ENCODE measurements at regions not wholly inside any gene's neighbourhood (a gene's known extent, or its start where the extent isn't known, plus 50 kb on each side); places are given as distances from the start of the nearest gene placed in this dataset.

DNA sequence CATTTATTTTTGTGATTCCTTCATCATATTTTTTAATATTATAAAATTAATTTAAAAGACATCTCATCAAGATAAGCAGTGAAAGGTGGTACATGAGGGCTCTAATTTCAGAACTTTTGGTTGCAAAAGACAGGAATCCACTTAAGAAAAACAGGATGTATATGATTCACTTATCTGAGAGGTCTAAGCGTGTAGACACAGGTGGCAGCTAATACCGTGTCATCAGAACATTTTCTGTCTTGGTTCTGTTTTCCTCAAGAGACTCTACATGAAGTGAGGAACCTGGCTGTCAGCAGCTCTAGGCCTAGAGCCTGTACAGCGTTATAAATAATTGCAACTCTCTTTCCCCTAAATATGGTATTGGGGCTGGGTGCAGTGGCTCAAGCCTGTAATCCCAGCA is 433.7 kb upstream of the NAALADL2 start:
- H3K27ac ChIP-seq: no peak overlapping the region
- no peaks in the 10 kb centered on the region for H3K4me1 ChIP-seq
- in situ Hi-C loops (cut with MboI; ENCODE audit: low pct_ligation_motif_present in 1 of 4, low pct_unique_long_range_greater_than_20kb in 1 of 4, low sequenced_read_pairs in 3 of 4) (no loop called here), intact Hi-C loops (cut with DNase I; ENCODE audit: low total_unique reads) (no loop called here)
- H3K4me3 ChIP-seq: no peak overlapping the region
- no peaks in the 10 kb centered on the region for H3K9me3 ChIP-seq
- 83 to 87% methylated on average over 3 of the region's 3 CpGs for WGBS, 2 donors (ENCODE audit: low coverage in 1 of 2)
- no peaks in the 10 kb centered on the region for H3K36me3 ChIP-seq
- no peak for DNase-seq
- no peaks in the 10 kb centered on the region for H3K27me3 ChIP-seq
- TF ChIP-seq, protein P1, sequence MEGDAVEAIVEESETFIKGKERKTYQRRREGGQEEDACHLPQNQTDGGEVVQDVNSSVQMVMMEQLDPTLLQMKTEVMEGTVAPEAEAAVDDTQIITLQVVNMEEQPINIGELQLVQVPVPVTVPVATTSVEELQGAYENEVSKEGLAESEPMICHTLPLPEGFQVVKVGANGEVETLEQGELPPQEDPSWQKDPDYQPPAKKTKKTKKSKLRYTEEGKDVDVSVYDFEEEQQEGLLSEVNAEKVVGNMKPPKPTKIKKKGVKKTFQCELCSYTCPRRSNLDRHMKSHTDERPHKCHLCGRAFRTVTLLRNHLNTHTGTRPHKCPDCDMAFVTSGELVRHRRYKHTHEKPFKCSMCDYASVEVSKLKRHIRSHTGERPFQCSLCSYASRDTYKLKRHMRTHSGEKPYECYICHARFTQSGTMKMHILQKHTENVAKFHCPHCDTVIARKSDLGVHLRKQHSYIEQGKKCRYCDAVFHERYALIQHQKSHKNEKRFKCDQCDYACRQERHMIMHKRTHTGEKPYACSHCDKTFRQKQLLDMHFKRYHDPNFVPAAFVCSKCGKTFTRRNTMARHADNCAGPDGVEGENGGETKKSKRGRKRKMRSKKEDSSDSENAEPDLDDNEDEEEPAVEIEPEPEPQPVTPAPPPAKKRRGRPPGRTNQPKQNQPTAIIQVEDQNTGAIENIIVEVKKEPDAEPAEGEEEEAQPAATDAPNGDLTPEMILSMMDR (IDR thresholded peaks at IDR 0.05): no peak

DNA sequence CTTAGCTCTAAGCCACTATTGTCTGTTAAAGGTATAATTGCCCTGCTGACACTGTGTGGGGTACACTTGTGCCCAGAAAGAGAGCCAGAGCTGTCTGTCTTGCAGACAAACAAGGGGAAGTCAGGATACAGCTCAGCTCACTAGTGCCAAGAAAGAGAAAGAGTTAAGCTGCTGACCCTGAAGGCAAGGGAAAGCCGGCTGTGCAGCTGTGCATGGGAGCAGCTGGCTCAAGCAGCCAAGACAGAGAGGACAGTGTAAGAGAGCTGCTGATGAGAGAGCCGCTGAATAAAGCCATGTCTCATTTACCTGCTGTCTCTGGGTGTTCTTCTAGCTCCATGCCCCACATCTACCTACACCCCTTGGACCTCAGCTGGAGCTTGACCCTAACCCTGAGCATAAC is 428.1 kb upstream of the NAALADL2 start:
- Histone ChIP-seq H3K27me3 (no peaks in the 10 kb centered on the region), H3K4me3 (no peak overlapping the region), H3K4me1 (peaks cover 0 to 6% (median 3%) of the 10 kb centered on the region in 4 donors), H3K36me3 (no peaks in the 10 kb centered on the region), H3K9me3 (no peaks in the 10 kb centered on the region), H3K27ac (no peak overlapping the region)
- intact Hi-C loops (cut with DNase I; ENCODE audit: low total_unique reads) (no loop called here), in situ Hi-C loops (cut with MboI; ENCODE audit: low pct_ligation_motif_present in 1 of 4, low pct_unique_long_range_greater_than_20kb in 1 of 4, low sequenced_read_pairs in 3 of 4) (no loop called here)
- no peak for TF ChIP-seq POLR2A (IDR thresholded peaks at IDR 0.05)
- TF ChIP-seq, protein P1 (IDR thresholded peaks at IDR 0.05): no peak
- TF ChIP-seq POLR2AphosphoS5 (IDR thresholded peaks at IDR 0.05): no peak
- no peak for TF ChIP-seq EP300 (IDR thresholded peaks at IDR 0.05; ENCODE audit: low read depth)
- WGBS, 2 donors (ENCODE audit: low coverage in 1 of 2): 60% methylated on average over 2 of the region's 2 CpGs; no CpG with 5 or more reads in 1 of the 2 donors
- no peak for DNase-seq

DNA sequence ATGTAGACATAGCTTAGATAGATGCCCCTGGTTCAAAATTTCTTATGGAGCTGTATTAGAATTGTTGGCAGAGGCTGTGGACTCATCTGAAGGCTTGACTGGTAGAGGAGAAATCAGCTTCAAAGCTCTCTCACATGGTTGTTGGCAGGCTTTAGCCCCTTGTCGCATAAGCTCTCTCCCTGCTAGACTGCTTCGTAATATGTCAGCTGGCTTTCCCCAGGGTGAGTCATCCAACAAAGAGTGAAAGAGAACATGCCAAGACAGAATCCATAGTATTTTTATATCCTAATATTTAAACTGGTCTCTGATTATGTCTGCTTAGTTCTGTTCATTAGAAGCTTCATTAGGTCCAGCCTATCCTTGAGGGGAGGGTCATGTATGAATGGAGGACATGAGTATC is 427.4 kb upstream of the NAALADL2 start:
- intact Hi-C loops (cut with DNase I; ENCODE audit: low total_unique reads): no loop called here
- Histone ChIP-seq H3K4me3 (no peak overlapping the region), H3K27me3 (no peaks in the 10 kb centered on the region), H3K27ac (no peak overlapping the region), H3K9me3 (no peaks in the 10 kb centered on the region), H3K4me1 (peaks cover 0 to 13% (median 3%) of the 10 kb centered on the region in 4 donors), H3K36me3 (no peaks in the 10 kb centered on the region)
- WGBS, 2 donors (ENCODE audit: low coverage in 1 of 2): 88 to 92% methylated on average over 2 of the region's 2 CpGs
- TF ChIP-seq, protein P1 (IDR thresholded peaks at IDR 0.05): no peak
- TF ChIP-seq POLR2A (IDR thresholded peaks at IDR 0.05) (no peak), POLR2AphosphoS5 (IDR thresholded peaks at IDR 0.05) (no peak), EP300 (IDR thresholded peaks at IDR 0.05; ENCODE audit: low read depth) (no peak)
- no peak for DNase-seq
- in situ Hi-C loops (cut with MboI; ENCODE audit: low pct_ligation_motif_present in 1 of 4, low pct_unique_long_range_greater_than_20kb in 1 of 4, low sequenced_read_pairs in 3 of 4): no loop called here

DNA sequence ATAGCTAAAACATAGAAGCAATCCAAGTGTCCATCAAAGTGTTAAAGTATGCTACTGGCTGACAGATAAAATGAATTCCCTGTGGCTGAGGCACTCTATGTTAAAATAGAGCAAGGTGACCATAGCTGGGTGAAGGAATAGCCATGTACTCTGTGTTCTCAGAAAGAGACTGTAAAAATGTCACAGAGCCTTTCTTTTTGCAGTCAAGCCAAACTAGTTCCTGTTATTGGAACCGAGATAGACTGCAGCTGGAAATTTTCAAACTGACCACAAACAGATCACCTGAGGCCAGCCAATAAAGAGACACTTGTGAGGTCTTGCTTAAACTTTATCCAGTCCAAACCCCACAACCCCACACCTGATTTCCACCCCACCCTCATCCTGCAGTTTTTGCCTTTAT is 422.8 kb upstream of the NAALADL2 start:
- peak overlapping the region in 3 of 4 donors; percentile 29 to 38 (median 32) for H3K27ac ChIP-seq
- peaks cover 0 to 49% (median 24%) of the 10 kb centered on the region in 4 donors for H3K4me1 ChIP-seq
- H3K36me3 ChIP-seq: no peaks in the 10 kb centered on the region
- DNase-seq: no peak
- H3K27me3 ChIP-seq: no peaks in the 10 kb centered on the region
- 17% methylated on average over 1 of the region's 1 CpG; no CpG with 5 or more reads in 1 of the 2 donors for WGBS, 2 donors (ENCODE audit: low coverage in 1 of 2)
- in situ Hi-C loops (cut with MboI; ENCODE audit: low pct_ligation_motif_present in 1 of 4, low pct_unique_long_range_greater_than_20kb in 1 of 4, low sequenced_read_pairs in 3 of 4) (no loop called here), intact Hi-C loops (cut with DNase I; ENCODE audit: low total_unique reads) (no loop called here)
- no peak overlapping the region for H3K4me3 ChIP-seq
- TF ChIP-seq, protein P1 (IDR thresholded peaks at IDR 0.05): no peak
- TF ChIP-seq POLR2AphosphoS5 (IDR thresholded peaks at IDR 0.05): peak in 2 of 3 donors; percentile 49 to 68
- TF ChIP-seq EP300 (IDR thresholded peaks at IDR 0.05; ENCODE audit: low read depth): peak; percentile 56
- no peak for TF ChIP-seq POLR2A (IDR thresholded peaks at IDR 0.05)
- H3K9me3 ChIP-seq: no peaks in the 10 kb centered on the region

Data from transverse colon (tissue), 4 donors.